Aorta (tissue), 5 donors: ENCODE measurements at regions not wholly inside any gene's neighbourhood (a gene's known extent, or its start where the extent isn't known, plus 50 kb on each side); places are given as distances from the start of the nearest gene placed in this dataset.
"Not testable (repeated sequence)": the region's sequence is repeated elsewhere in the genome, so short reads cannot be mapped to it uniquely, and the experiment has no call there.

Source experiments
- ATAC-seq: fragments of 200-7000 bp; cut with Tn5 transposase; one replicate; pipeline ENCODE4 v1.9.1; 2022; ENCODE audit warnings: moderate library complexity; ENCODE audit not compliant: low FRiP score
- DNase-seq, 2 donors: peaks; one replicate each; pipeline ENCODE4 v3.0.0-alpha.2; 2020
- H3K27ac ChIP-seq, 2 donors: one replicate each; pipeline ENCODE4 v1.5.1; 2013; ENCODE audit warnings: low read length in 2 of 2, mild to moderate bottlenecking in 2 of 2, moderate library complexity in 2 of 2, control low read depth in 1 of 2, inconsistent platforms in 1 of 2, low read depth in 1 of 2
- H3K27me3 ChIP-seq, 2 donors: one replicate each; pipeline ENCODE4 v1.6.1; 2013; ENCODE audit warnings: control low read depth in 1 of 2, low read length in 1 of 2, mild to moderate bottlenecking in 1 of 2, moderate library complexity in 1 of 2; ENCODE audit not compliant: insufficient read depth in 2 of 2, control insufficient read depth in 1 of 2
- H3K36me3 ChIP-seq, 2 donors: one replicate each; pipeline ENCODE4 v1.6.1; 2013; ENCODE audit warnings: control low read depth in 1 of 2, low read length in 1 of 2, mild to moderate bottlenecking in 1 of 2; ENCODE audit not compliant: insufficient read depth in 2 of 2, control insufficient read depth in 1 of 2
- H3K4me1 ChIP-seq, 2 donors: one replicate each; pipeline ENCODE4 v1.6.1; 2013; ENCODE audit warnings: low read length in 2 of 2, control low read depth in 1 of 2, mild to moderate bottlenecking in 1 of 2, moderate library complexity in 1 of 2; ENCODE audit not compliant: insufficient read depth in 2 of 2, control insufficient read depth in 1 of 2
- H3K4me3 ChIP-seq, 2 donors: one replicate each; pipeline ENCODE4 v1.5.1; 2013; ENCODE audit warnings: low read length in 2 of 2, control low read depth in 1 of 2, mild to moderate bottlenecking in 1 of 2
- H3K9me3 ChIP-seq: one replicate; pipeline ENCODE4 v1.6.1; 2013; ENCODE audit warnings: mild to moderate bottlenecking, low read length; ENCODE audit not compliant: control insufficient read depth
- WGBS, 2 donors: extraction: QIAGEN DNeasy Blood & Tissue Kit; methylation state at CpG; one replicate each; pipeline ENCODE4 v1.1.7; 2013; 5-methylcytosine and 5-hydroxymethylcytosine counted together
- intact Hi-C, 2 donors: fragments of 100-400 bp; cut with DNase I; formaldehyde crosslinking; loops; one replicate each; pipeline versions ENCODE4 v1.14.2 to v1.15.0; 2022
- donor health status: healthy with polysubstance abuse.
- donor health status: Bipolar disorder and iron deficiency.
- donor health status: DM: no; HTN: no; CAD: no.
- donor health status: DM: no; HTN: no; CAD: no.
- donor health status: DM: yes; HTN: yes; CAD: no.

DNA sequence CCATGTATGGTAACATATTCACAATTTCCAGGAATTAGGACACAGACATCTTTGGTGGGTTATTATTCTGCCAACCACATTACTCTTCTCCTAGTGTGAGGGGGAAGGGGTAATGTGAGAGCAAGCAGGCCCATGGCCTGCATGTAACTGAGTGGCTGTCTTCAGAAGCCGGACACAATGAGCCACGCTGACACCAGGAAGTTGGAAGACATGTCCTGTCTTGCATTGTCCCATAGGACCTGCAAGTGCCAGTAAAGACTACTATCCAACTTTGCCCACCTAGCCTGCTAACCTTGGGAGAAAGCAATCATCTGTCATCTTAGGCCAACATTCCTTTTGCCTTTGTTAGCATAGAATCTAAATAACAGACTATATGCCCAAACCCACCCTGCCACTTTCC lies 86.2 kb upstream of the SH3BP4 start:
- DNase-seq = no peak
- Histone ChIP-seq H3K9me3 (no peaks in the 10 kb centered on the region), H3K27me3 (no peaks in the 10 kb centered on the region), H3K4me3 (no peak overlapping the region), H3K36me3 (no peaks in the 10 kb centered on the region), H3K4me1 (no peaks in the 10 kb centered on the region), H3K27ac (no peak overlapping the region)
- intact Hi-C loops = no loop called here
- no peak for ATAC-seq
- 94 to 96% methylated on average over 2 of the region's 2 CpGs for whole genome bisulfite sequencing, 2 donors

DNA sequence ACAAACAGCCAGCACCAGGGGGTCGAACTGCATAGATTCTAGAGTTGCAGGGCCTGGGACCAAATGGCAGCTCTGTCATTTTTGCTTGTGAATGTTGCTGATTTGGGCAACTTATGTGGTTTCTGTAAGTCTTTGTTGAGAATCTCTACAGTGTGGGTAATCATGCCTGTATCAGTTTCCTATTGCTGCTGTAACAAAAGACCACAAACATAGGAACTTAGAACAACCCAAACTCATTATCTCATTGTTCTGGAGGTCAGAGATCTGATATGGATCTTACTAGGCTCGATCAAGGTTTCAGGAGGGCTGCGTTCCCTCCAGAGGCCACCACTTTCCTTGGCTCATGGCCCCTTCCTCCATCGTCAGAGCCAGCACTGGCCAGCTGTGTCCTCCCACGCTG lies 86.8 kb upstream of the SH3BP4 start:
- ATAC-seq (no peak), DNase-seq (no peak)
- no peaks in the 10 kb centered on the region for H3K9me3 ChIP-seq
- no peak overlapping the region for H3K4me3 ChIP-seq
- no peaks in the 10 kb centered on the region for H3K36me3 ChIP-seq
- intact Hi-C loops = no loop called here
- H3K4me1 ChIP-seq = no peaks in the 10 kb centered on the region
- WGBS, 2 donors = 96 to 97% methylated on average over 5 of the region's 5 CpGs
- H3K27ac ChIP-seq = no peak overlapping the region
- no peaks in the 10 kb centered on the region for H3K27me3 ChIP-seq

- H3K9me3 ChIP-seq = no peaks in the 10 kb centered on the region
- ATAC-seq (no peak), DNase-seq (no peak)
- no peak overlapping the region for H3K4me3 ChIP-seq
- no peak overlapping the region for H3K27ac ChIP-seq
- 93 to 97% methylated on average over 5 of the region's 5 CpGs for WGBS, 2 donors
- intact Hi-C loops = no loop called here
- H3K36me3 ChIP-seq = no peaks in the 10 kb centered on the region
- no peaks in the 10 kb centered on the region for H3K27me3 ChIP-seq
- H3K4me1 ChIP-seq = no peaks in the 10 kb centered on the region
Observed at GRCh38 chr2:234864506-234864905, 87.3 kb upstream of the SH3BP4 start.

DNA sequence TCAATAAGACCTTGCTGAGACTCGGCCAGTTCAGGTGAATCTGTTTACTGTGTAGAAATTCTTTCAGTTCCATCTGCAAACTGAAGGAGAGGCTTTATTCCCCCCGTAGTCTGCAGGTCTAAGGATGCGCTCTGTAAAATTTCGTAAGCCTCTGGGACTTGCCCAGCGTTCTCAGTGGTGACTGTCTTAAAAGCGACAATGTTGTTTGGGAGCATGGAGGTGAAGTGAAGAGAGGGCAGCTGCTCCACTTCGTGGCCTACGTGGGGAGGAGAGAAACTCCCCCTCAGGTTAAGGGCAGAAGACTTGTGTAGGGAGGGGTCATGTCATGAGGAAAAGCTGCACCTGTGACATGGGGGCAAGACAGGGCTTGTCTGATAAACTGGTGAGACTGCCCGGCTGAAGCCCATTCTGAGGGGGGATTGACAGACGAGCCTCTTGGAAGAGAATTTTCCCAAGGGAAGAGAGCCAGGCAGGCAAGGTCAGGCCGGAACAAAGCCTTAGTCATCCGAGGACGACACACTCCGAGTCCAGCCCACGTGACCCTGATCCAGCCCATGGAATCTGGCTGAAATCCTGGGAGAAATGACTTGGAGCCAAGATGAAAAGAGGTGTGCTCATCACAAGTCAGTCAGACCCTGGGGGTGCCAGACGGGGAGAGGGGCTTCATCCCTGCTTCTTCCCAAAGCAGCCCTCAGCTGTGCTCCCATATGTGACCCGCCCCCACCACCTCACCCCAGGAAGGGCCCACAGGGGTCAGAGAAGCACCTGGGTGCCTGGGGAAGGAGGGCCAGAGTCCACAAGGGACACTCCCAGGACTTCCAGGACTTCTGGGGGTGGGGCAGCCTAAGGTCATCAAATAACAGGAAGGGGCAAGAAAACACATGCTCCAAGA lies 88.5 kb upstream of the SH3BP4 start:
- WGBS, 2 donors = 53 to 58% methylated on average over 17 of the region's 17 CpGs
- Histone ChIP-seq H3K27me3 (no peaks in the 10 kb centered on the region), H3K27ac (no peak overlapping the region), H3K4me3 (no peak overlapping the region), H3K4me1 (no peaks in the 10 kb centered on the region), H3K9me3 (no peaks in the 10 kb centered on the region), H3K36me3 (no peaks in the 10 kb centered on the region)
- intact Hi-C loops = no loop called here
- DNase-seq = peak in 1 of 2 donors; percentile 53
- no peak for ATAC-seq

- H3K36me3 ChIP-seq = no peaks in the 10 kb centered on the region
- H3K27ac ChIP-seq = no peak overlapping the region
- peak in 1 of 2 donors; percentile 60 for DNase-seq
- no peaks in the 10 kb centered on the region for H3K4me1 ChIP-seq
- ATAC-seq = peak; percentile 57
- intact Hi-C loops = no loop called here
- no peak overlapping the region for H3K4me3 ChIP-seq
- no peaks in the 10 kb centered on the region for H3K9me3 ChIP-seq
- 48 to 54% methylated on average over 12 of the region's 12 CpGs for WGBS, 2 donors
- H3K27me3 ChIP-seq = no peaks in the 10 kb centered on the region
Observed at GRCh38 chr2:234861841-234862735, 89.7 kb upstream of the SH3BP4 start.

GRCh38 chr2:234859330-234859872 lies 92.4 kb upstream of the SH3BP4 start:
- H3K27me3 ChIP-seq, H3K9me3 ChIP-seq, intact Hi-C loops, ATAC-seq, H3K27ac ChIP-seq, DNase-seq, H3K4me3 ChIP-seq, H3K36me3 ChIP-seq, H3K4me1 ChIP-seq: not testable (repeated sequence)
- WGBS, 2 donors = 96 to 98% methylated on average over 8 of the region's 8 CpGs

GRCh38 chr2:234858790-234859329 lies 93.0 kb upstream of the SH3BP4 start:
- ATAC-seq = no peak

GRCh38 chr2:234858145-234858544 lies 93.7 kb upstream of the SH3BP4 start:
- ATAC-seq (no peak), DNase-seq (no peak)
- 95 to 96% methylated on average over 7 of the region's 7 CpGs for WGBS, 2 donors
- Histone ChIP-seq H3K27me3 (no peaks in the 10 kb centered on the region), H3K4me1 (no peaks in the 10 kb centered on the region), H3K27ac (no peak overlapping the region), H3K9me3 (peaks cover 1% of the 10 kb centered on the region), H3K36me3 (no peaks in the 10 kb centered on the region), H3K4me3 (no peak overlapping the region)
- intact Hi-C loops = no loop called here

More at GRCh38 chr2:234858790-234859329, 93.0 kb upstream of the SH3BP4 start:
- no peak for DNase-seq
- Histone ChIP-seq H3K27ac (no peak overlapping the region), H3K4me3 (no peak overlapping the region), H3K9me3 (peaks cover 1% of the 10 kb centered on the region), H3K36me3 (no peaks in the 10 kb centered on the region), H3K27me3 (no peaks in the 10 kb centered on the region), H3K4me1 (no peaks in the 10 kb centered on the region)
- intact Hi-C loops = no loop called here
- 92 to 93% methylated on average over 6 of the region's 6 CpGs for WGBS, 2 donors
